Psoas muscle (tissue), 7 donors: ENCODE measurements at regions not wholly inside any gene's neighbourhood (a gene's known extent, or its start where the extent isn't known, plus 50 kb on each side); places are given as distances from the start of the nearest gene placed in this dataset.

Experiments
- ATAC-seq, 4 donors: fragments of 200-7000 bp; cut with Tn5 transposase; one replicate each; pipeline ENCODE4 v1.9.1; 2020; ENCODE audit warnings: moderate library complexity in 3 of 4, mild to moderate bottlenecking in 2 of 4
- DNase-seq, 2 donors: peaks; one replicate each; pipeline ENCODE4 v3.0.0-alpha.2; 2020
- H3K27ac ChIP-seq: fragments of 200-600 bp; one replicate; pipeline ENCODE4 v1.8.0; 2022
- H3K27me3 ChIP-seq, 3 donors: fragments of 200-600 bp in 1 of 3; one replicate each; pipeline versions ENCODE4 v1.6.1 to v1.8.0; 2013 to 2022; ENCODE audit warnings: low read length in 2 of 3, mild to moderate bottlenecking in 2 of 3, moderate library complexity in 1 of 3; ENCODE audit not compliant: insufficient read depth in 3 of 3
- H3K36me3 ChIP-seq, 2 donors: fragments of 200-600 bp in 1 of 2; one replicate each; pipeline versions ENCODE4 v1.6.1 to v1.8.0; 2013 to 2022; ENCODE audit warnings: low read depth in 1 of 2, mild to moderate bottlenecking in 1 of 2, moderate library complexity in 1 of 2; ENCODE audit not compliant: insufficient read depth in 1 of 2
- H3K4me1 ChIP-seq: fragments of 200-600 bp; one replicate; pipeline ENCODE4 v1.8.0; 2022
- H3K4me3 ChIP-seq: fragments of 200-600 bp; one replicate; pipeline ENCODE4 v1.8.0; 2022; ENCODE audit warnings: mild to moderate bottlenecking
- H3K9me3 ChIP-seq: fragments of 200-600 bp; one replicate; pipeline ENCODE4 v1.8.0; 2022
- CTCF ChIP-seq: fragments of 200-600 bp; IDR thresholded peaks from one replicate; pipeline ENCODE4 v1.8.0; 2022; ENCODE audit warnings: antibody characterized with exemption
- WGBS, 3 donors: extraction: QIAGEN DNeasy Blood & Tissue Kit; methylation state at CpG; one replicate each; pipeline versions ENCODE4 v1.1.6 to v1.1.7; 2013; 5-methylcytosine and 5-hydroxymethylcytosine counted together
- intact Hi-C, 2 donors: fragments of 100-400 bp; cut with DNase I; formaldehyde crosslinking; loops; one replicate each; pipeline versions ENCODE4 v1.11.0 to v1.14.2; 2022
- donor health status: healthy with polysubstance abuse.
- donor health status: DM: no; HTN: no; CAD: no; lungs with moderate emphysema.
- donor health status: Bipolar disorder and iron deficiency.
- donor health status: healthy.
- donor health status: DM: yes; HTN: yes; CAD: no.
- donor health status: DM: no; HTN: no; CAD: no.
- donor health status: DM: yes; HTN: yes; CAD: no.

GRCh38 chr19:13665125-13665905 lies 99.0 kb upstream of the MRI1 start:
- no peak for DNase-seq
- Histone ChIP-seq H3K27me3 (peaks cover 0 to 4% (median 0%) of the 10 kb centered on the region in 3 donors), H3K4me3 (no peak overlapping the region), H3K9me3 (no peaks in the 10 kb centered on the region), H3K36me3 (no peaks in the 10 kb centered on the region), H3K27ac (no peak overlapping the region), H3K4me1 (no peaks in the 10 kb centered on the region)
- no peak for TF ChIP-seq CTCF
- intact Hi-C loops: no loop called here
- 44 to 47% (median 45%) methylated on average over 12 of the region's 12 CpGs for WGBS, 3 donors
- ATAC-seq: no peak

GRCh38 chr19:13652810-13653590 lies 111.3 kb upstream of the MRI1 start:
- Histone ChIP-seq H3K9me3 (no peaks in the 10 kb centered on the region), H3K36me3 (no peaks in the 10 kb centered on the region), H3K27ac (no peak overlapping the region), H3K4me3 (no peak overlapping the region), H3K27me3 (no peaks in the 10 kb centered on the region), H3K4me1 (no peaks in the 10 kb centered on the region)
- DNase-seq (no peak), ATAC-seq (no peak)
- intact Hi-C loops: no loop called here
- no peak for TF ChIP-seq CTCF
- 69 to 84% (median 80%) methylated on average over 5 of the region's 5 CpGs for WGBS, 3 donors

- intact Hi-C loops: no loop called here
These were observed 117.6 kb upstream of the MRI1 start for GRCh38 chr19:13646758-13647157.

GRCh38 chr19:13644645-13645044 lies 119.7 kb upstream of the MRI1 start:
- WGBS, 3 donors: 87 to 89% (median 88%) methylated on average over 3 of the region's 3 CpGs
- DNase-seq (no peak), ATAC-seq (no peak)
- Histone ChIP-seq H3K4me1 (no peaks in the 10 kb centered on the region), H3K4me3 (no peak overlapping the region), H3K36me3 (no peaks in the 10 kb centered on the region), H3K9me3 (no peaks in the 10 kb centered on the region), H3K27me3 (peaks cover 0 to under 1% (median 0%) of the 10 kb centered on the region in 3 donors), H3K27ac (no peak overlapping the region)
- intact Hi-C loops: no loop called here
- TF ChIP-seq CTCF: no peak

More at GRCh38 chr19:13646758-13647157, 117.6 kb upstream of the MRI1 start:
- H3K27ac ChIP-seq: no peak overlapping the region
- TF ChIP-seq CTCF: no peak
- no peaks in the 10 kb centered on the region for H3K27me3 ChIP-seq
- no peak for ATAC-seq
- H3K4me1 ChIP-seq: no peaks in the 10 kb centered on the region
- WGBS, 3 donors: 64 to 69% (median 66%) methylated on average over 7 of the region's 7 CpGs
- H3K36me3 ChIP-seq: no peaks in the 10 kb centered on the region
- no peaks in the 10 kb centered on the region for H3K9me3 ChIP-seq
- no peak overlapping the region for H3K4me3 ChIP-seq
- no peak for DNase-seq
